A549 (cell line): ENCODE measurements at regions not wholly inside any gene's neighbourhood (a gene's known extent, or its start where the extent isn't known, plus 50 kb on each side); places are given as distances from the start of the nearest gene placed in this dataset.
A peak's percentile ranks its signal among the peaks of the same experiment; 100 is the strongest.

Experiments used
- ATAC-seq, 2 experiments: fragments of 200-7000 bp in 1 of 2; fragments of >200 bp in 1 of 2; cut with Nextera tagmentation in 1 of 2; cut with Tn5 transposase in 1 of 2; 3 replicates each; pipeline versions ENCODE4 v1.8.0 to v1.9.1; 2018 to 2020; ENCODE audit warnings: mild to moderate bottlenecking in 1 of 2, moderate library complexity in 1 of 2
- CTCF ChIA-PET: fragments of 300-600 bp; sonication (Branson Sonifier 250); formaldehyde crosslinking; extraction: SDS; loops from one replicate; lab custom pipeline; 2021; ENCODE audit warnings: antibody characterized with exemption, inconsistent platforms; lab: Yijun Ruan, JAX
- POLR2A ChIA-PET: fragments of 350-600 bp; formaldehyde crosslinking; extraction: SDS; loops from one replicate; lab custom pipeline; 2021; ENCODE audit warnings: antibody characterized with exemption, inconsistent platforms; lab: Yijun Ruan, JAX
- DNase-seq, 2 experiments: peaks; one replicate each; pipeline versions ENCODE4 v3.0.0 to v3.0.0-alpha.2; 2011 to 2016; ENCODE audit warnings: low read depth in 1 of 2, low spot score in 1 of 2
- FAIRE-seq: peaks from 2 replicates; lab custom pipeline; 2011; peaks lifted over from hg19 to GRCh38; lab: Jason Lieb, UNC
- H3K27ac ChIP-seq, 2 experiments: fragments of >200 bp; sonication (Bioruptor Twin); formaldehyde crosslinking; 3 replicates each; pipeline ENCODE4 v1.5.1; 2016 to 2017
- H3K4me1 ChIP-seq: fragments of >200 bp; sonication (Bioruptor Twin); formaldehyde crosslinking; 3 replicates; pipeline ENCODE4 v1.6.1; 2016
- H3K4me2 ChIP-seq: fragments of >200 bp; sonication (Bioruptor Twin); formaldehyde crosslinking; 3 replicates; pipeline ENCODE4 v1.6.1; 2016
- H3K4me3 ChIP-seq: fragments of >200 bp; sonication (Bioruptor Twin); formaldehyde crosslinking; 3 replicates; pipeline ENCODE4 v1.5.1; 2016
- H3K9me3 ChIP-seq: fragments of >200 bp; sonication (Bioruptor Twin); formaldehyde crosslinking; 3 replicates; pipeline ENCODE4 v1.6.1; 2016
- BHLHE40 ChIP-seq: IDR thresholded peaks from 2 replicates; pipeline ENCODE4 v1.6.1; 2012; ENCODE audit warnings: low read depth, low read length, inconsistent platforms
- CEBPB ChIP-seq, 2 experiments: fragments of >200 bp in 1 of 2; sonication (Bioruptor Twin) in 1 of 2; formaldehyde crosslinking in 1 of 2; IDR thresholded peaks; 2 replicates each; pipeline ENCODE4 v1.6.1; 2012 to 2016
- CHD2 ChIP-seq: fragments of 150-350 bp; IDR thresholded peaks from 2 replicates; pipeline ENCODE4 v1.6.1; 2014; ENCODE audit warnings: low read length; ENCODE audit not compliant: partially characterized antibody
- EP300 ChIP-seq, 2 experiments: fragments of >200 bp; sonication (Bioruptor Twin); formaldehyde crosslinking; IDR thresholded peaks; 2 replicates in 1 of 2; 3 replicates in 1 of 2; pipeline ENCODE4 v1.6.1; 2016 to 2017
- FOXS1 ChIP-seq: fragments of 250-450 bp; sonication (Bioruptor Pico); IDR thresholded peaks from 2 replicates; pipeline ENCODE4 v1.5.0; 2020; ENCODE audit warnings: mild to moderate bottlenecking, moderate library complexity
- HDAC2 ChIP-seq: fragments of 200-600 bp; sonication (generic); IDR thresholded peaks from 2 replicates; pipeline ENCODE4 v1.6.1; 2016
- HEYL ChIP-seq: fragments of 250-450 bp; sonication (Bioruptor Pico); IDR thresholded peaks from 2 replicates; pipeline ENCODE4 v1.8.0; 2021; ENCODE audit warnings: mild to moderate bottlenecking, moderate library complexity
- HOXA7 ChIP-seq: fragments of 250-450 bp; sonication (Bioruptor Pico); IDR thresholded peaks from 2 replicates; pipeline ENCODE4 v1.5.0; 2020; ENCODE audit warnings: mild to moderate bottlenecking, moderate library complexity
- MAFK ChIP-seq: fragments of 450-650 bp; IDR thresholded peaks from 2 replicates; pipeline ENCODE4 v1.6.1; 2014; ENCODE audit not compliant: partially characterized antibody
- MYC ChIP-seq: IDR thresholded peaks from 2 replicates; pipeline ENCODE4 v1.6.1; 2012; ENCODE audit warnings: mild to moderate bottlenecking, inconsistent platforms, low read length, improper control_type of control experiment, borderline replicate concordance
- NFE2L2 ChIP-seq: fragments of 150-350 bp; conservative IDR thresholded peaks from 2 replicates; pipeline ENCODE4 v1.6.1; 2014; ENCODE audit warnings: low read length
- NR3C1 ChIP-seq: fragments of >200 bp; sonication (Bioruptor Twin); formaldehyde crosslinking; IDR thresholded peaks from 3 replicates; pipeline ENCODE4 v1.6.1; 2017
- PHF8 ChIP-seq: fragments of 200-600 bp; sonication (generic); IDR thresholded peaks from 2 replicates; pipeline ENCODE4 v1.6.1; 2016; ENCODE audit warnings: low read depth, mild to moderate bottlenecking, antibody characterized with exemption, moderate library complexity, borderline replicate concordance
- POLR2AphosphoS2 ChIP-seq: conservative IDR thresholded peaks from 2 replicates; pipeline ENCODE4 v1.6.1; 2012; ENCODE audit warnings: low read length, improper control_type of control experiment, inconsistent platforms
- RARB ChIP-seq: fragments of 250-450 bp; sonication (Bioruptor Pico); IDR thresholded peaks from 2 replicates; pipeline ENCODE4 v1.8.0; 2021; ENCODE audit warnings: mild to moderate bottlenecking, moderate library complexity
- RFX5 ChIP-seq: fragments of 450-650 bp; IDR thresholded peaks from 2 replicates; pipeline ENCODE4 v1.7.1; 2014; ENCODE audit warnings: antibody characterized with exemption, mild to moderate bottlenecking, moderate library complexity
- RNF2 ChIP-seq: fragments of 200-600 bp; sonication (generic); IDR thresholded peaks from 2 replicates; pipeline ENCODE4 v1.6.1; 2016; ENCODE audit warnings: low read depth, mild to moderate bottlenecking, antibody characterized with exemption, moderate library complexity, borderline replicate concordance
- SREBF2 ChIP-seq: fragments of 450-650 bp; IDR thresholded peaks from 2 replicates; pipeline ENCODE4 v1.6.1; 2014; ENCODE audit warnings: mild to moderate bottlenecking, moderate library complexity
- TP53 ChIP-seq: fragments of 250-450 bp; sonication (Bioruptor Pico); IDR thresholded peaks from 2 replicates; pipeline ENCODE4 v1.5.0; 2021; ENCODE audit warnings: mild to moderate bottlenecking, moderate library complexity
- ZC3H11A ChIP-seq: fragments of 450-650 bp; IDR thresholded peaks from 2 replicates; pipeline ENCODE4 v1.6.1; 2014; ENCODE audit warnings: antibody characterized with exemption, mild to moderate bottlenecking
- ZNF302 ChIP-seq: fragments of 250-450 bp; sonication (Bioruptor Pico); IDR thresholded peaks from 2 replicates; pipeline ENCODE4 v1.9.0; 2021; ENCODE audit warnings: inconsistent platforms, mild to moderate bottlenecking, moderate library complexity
- ZSCAN20 ChIP-seq: fragments of 250-450 bp; sonication (Bioruptor Pico); IDR thresholded peaks from 2 replicates; pipeline ENCODE4 v1.8.0; 2022; ENCODE audit warnings: mild to moderate bottlenecking, moderate library complexity
- WGBS: methylation state at CpG from one replicate; pipeline ENCODE4 v1.1.6; 2017; ENCODE audit errors: missing lambda C conversion rate; 5-methylcytosine and 5-hydroxymethylcytosine counted together
- TF ChIP-seq, protein P1 (sequence below): fragments of 150-350 bp; IDR thresholded peaks from 2 replicates; pipeline ENCODE4 v1.6.1; 2014; ENCODE audit warnings: low read depth, mild to moderate bottlenecking, low read length
- TF ChIP-seq, protein P2 (sequence below): IDR thresholded peaks from 2 replicates; pipeline ENCODE4 v1.6.1; 2012
- TF ChIP-seq, protein P3 (sequence below): IDR thresholded peaks from 2 replicates; pipeline ENCODE4 v1.6.1; 2012
- TF ChIP-seq, protein P4 (sequence below): fragments of 250-450 bp; sonication (Bioruptor Pico); IDR thresholded peaks from 2 replicates; pipeline ENCODE4 v1.5.0; 2020; ENCODE audit warnings: low read depth, mild to moderate bottlenecking, moderate library complexity
- TF ChIP-seq, protein P5 (sequence below): fragments of 250-450 bp; sonication (Bioruptor Pico); IDR thresholded peaks from 2 replicates; pipeline ENCODE4 v1.5.0; 2021; ENCODE audit warnings: mild to moderate bottlenecking, moderate library complexity, borderline replicate concordance

DNA sequence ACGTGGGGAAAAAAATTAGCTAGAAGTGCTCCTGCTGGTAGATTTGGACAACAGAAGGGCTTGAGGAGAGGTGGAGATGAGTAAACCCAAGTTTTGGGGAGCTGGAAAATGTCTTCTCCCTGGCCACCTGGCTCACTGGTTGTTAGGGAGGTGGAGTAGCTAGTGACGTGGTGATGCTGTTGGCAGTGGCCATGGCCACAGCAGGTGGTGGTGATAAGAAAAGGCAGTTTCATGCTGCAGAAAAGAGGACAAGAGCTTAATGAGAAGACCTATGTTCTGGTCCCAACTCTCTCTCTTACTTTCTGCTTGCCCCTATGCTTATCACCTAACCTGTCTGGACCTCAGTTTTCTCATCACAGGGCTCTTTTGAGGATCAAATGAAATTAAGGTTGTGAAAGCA is 223.5 kb upstream of the N4BP1 start (continued):
- TF ChIP-seq, protein P1, sequence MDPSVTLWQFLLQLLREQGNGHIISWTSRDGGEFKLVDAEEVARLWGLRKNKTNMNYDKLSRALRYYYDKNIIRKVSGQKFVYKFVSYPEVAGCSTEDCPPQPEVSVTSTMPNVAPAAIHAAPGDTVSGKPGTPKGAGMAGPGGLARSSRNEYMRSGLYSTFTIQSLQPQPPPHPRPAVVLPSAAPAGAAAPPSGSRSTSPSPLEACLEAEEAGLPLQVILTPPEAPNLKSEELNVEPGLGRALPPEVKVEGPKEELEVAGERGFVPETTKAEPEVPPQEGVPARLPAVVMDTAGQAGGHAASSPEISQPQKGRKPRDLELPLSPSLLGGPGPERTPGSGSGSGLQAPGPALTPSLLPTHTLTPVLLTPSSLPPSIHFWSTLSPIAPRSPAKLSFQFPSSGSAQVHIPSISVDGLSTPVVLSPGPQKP, result no peak
- TF ChIP-seq ZNF302 (no peak), NR3C1 (no peak), ZC3H11A (no peak), HOXA7 (CRISPR knock-in tag) (no peak), POLR2AphosphoS2 (no peak), HDAC2 (no peak)

DNA sequence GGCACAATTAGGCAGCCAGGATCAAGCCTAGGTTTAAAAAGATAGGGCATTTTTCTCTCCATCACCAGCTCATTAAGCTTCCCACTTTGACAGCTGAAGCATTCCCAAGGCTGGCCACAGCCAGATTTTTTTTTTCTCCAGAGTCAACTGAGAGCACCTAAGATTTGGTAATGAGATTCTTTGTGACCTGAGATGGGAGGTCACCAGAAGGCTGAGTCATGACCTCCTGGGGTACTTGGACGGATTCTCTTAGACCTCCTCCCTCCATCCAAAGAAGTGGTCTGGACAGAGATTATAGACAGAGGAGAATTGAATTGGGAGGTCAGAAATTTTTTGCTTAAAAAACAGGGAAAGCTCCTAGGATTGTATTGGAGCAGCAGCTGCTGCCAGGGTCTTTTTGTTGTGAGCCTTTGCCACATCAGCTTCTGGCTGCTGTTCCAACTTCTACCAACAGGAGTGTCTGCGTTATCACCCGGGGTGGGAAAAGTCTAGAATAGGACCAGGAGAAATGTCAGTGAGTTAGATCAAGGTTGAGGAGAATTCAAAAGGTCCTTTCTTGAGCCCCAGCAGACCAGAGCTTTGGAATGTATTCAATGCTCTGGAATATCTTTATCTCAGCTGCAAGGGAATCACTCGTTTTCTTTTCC is 221.2 kb upstream of the N4BP1 start:
- 12% methylated on average over 4 of the region's 4 CpGs for WGBS
- no peak for FAIRE-seq

DNA sequence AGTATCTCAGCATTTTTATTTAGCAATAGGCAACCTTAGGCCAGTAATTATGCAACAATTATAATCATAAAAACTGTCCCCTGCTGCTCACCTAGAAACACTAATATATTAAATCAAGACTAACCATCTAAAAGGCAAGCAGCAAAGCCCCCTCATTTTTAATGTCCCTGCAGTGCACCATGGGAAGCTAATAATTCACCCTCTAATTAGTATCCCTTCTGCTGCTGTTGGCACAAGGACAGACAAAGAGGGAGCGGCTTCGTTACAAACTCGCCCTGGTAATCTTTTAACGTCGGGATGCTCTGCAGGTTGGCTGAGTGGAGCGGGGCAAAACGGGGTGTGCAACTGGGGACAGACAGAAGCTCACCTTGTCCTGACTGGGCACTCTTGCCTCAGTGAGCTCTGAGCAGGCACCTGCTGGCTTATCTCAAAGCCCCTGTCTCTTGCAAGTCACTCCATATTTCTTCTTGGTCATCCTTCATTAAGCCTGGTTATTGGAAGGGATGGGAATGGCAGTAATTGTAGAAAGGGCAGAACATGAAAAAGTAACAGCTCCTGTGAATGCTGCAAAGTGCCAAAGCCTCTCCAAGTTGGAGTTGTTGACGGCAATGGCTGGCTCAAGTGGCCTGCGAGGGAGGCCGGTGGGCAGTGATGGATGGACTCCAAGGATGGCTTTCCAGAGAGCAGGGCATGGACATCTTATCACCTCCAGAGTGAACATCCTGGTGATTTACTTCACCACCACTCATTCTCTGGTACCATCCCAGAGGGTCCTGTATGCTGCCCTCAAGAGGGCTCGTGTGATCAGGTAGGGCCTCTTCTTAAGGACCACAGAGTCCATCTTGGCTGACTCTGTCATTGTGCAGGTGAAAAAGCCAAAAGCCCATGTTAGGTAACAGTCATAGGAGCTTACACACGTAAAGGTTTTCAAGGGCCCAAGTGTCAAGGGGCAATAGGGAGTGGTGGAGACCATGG is 219.6 kb upstream of the N4BP1 start:
- ChIA-PET CTCF (interaction anchor here (2.0 to 2.2 kb wide), 2 partner anchors 13 to 142 kb away, joined by 5 to 6 read pairs; no protein-coding TSS in a partner anchor), POLR2A (no interaction called here)
- TF ChIP-seq, protein P2, sequence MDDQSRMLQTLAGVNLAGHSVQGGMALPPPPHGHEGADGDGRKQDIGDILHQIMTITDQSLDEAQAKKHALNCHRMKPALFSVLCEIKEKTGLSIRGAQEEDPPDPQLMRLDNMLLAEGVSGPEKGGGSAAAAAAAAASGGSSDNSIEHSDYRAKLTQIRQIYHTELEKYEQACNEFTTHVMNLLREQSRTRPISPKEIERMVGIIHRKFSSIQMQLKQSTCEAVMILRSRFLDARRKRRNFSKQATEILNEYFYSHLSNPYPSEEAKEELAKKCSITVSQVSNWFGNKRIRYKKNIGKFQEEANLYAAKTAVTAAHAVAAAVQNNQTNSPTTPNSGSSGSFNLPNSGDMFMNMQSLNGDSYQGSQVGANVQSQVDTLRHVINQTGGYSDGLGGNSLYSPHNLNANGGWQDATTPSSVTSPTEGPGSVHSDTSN, result no peak
- TF ChIP-seq, protein P3, sequence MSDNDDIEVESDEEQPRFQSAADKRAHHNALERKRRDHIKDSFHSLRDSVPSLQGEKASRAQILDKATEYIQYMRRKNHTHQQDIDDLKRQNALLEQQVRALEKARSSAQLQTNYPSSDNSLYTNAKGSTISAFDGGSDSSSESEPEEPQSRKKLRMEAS, result no peak
- TF ChIP-seq ZSCAN20 (CRISPR knock-in tag) (no peak), ZNF302 (no peak), RARB (CRISPR knock-in tag) (no peak), CEBPB (IDR thresholded peaks at IDR 0.05) (no peak), RFX5 (no peak), TP53 (no peak), CHD2 (no peak)
- Histone ChIP-seq H3K4me3 (no peak overlapping the region), H3K27ac (no peak overlapping the region), H3K9me3 (no peaks in the 10 kb centered on the region), H3K4me1 (no peaks in the 10 kb centered on the region), H3K4me2 (no peak overlapping the region)
- FAIRE-seq (no peak), DNase-seq (no peak), ATAC-seq (no peak)
- 33% methylated on average over 11 of the region's 12 CpGs for WGBS

More for the DNA sequence above, 221.2 kb upstream of the N4BP1 start:
- no peaks in the 10 kb centered on the region for H3K9me3 ChIP-seq
- H3K27ac ChIP-seq, result no peak overlapping the region
- H3K4me2 ChIP-seq, result no peak overlapping the region
- H3K4me3 ChIP-seq, result no peak overlapping the region
- TF ChIP-seq EP300 (IDR thresholded peaks at IDR 0.05), result no peak
- no peak for TF ChIP-seq NR3C1
- TF ChIP-seq FOXS1 (CRISPR knock-in tag), result no peak
- ATAC-seq (peak in 1 of 2 experiments; percentile 72; a peak in 3 of 6 replicates), DNase-seq (peak; percentile 3 to 6)
- H3K4me1 ChIP-seq, result no peaks in the 10 kb centered on the region
- ChIA-PET POLR2A (no interaction called here), CTCF (interaction anchor here (0.9 to 2.2 kb wide), 6 partner anchors 11 to 519 kb away, joined by 3 to 5 read pairs (median 4); no protein-coding TSS in a partner anchor)

DNA sequence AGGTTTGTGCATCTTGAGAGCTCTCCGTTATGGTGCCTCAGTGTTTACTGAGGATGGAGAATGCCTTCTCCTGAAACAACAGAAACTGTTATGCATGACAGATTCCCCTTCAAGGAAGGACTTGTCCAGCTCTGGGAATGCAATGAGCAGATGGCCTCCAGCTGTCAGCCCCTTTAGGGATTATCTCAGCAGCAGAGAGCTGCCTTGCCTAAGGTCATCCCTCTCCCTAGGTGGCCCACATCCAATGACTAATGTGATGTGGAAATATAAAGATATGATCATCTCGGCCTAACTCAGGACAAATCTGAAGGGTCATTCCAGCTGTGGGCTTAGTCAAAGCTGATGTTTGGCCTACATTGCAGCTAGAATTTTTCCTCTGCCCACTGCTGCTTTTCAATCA is 214.3 kb upstream of the N4BP1 start:
- WGBS, result 2% methylated on average over 2 of the region's 2 CpGs
- TF ChIP-seq POLR2AphosphoS2, result no peak
- TF ChIP-seq RNF2, result no peak
- TF ChIP-seq NFE2L2, result no peak
- no peak for TF ChIP-seq MYC
- no peak for TF ChIP-seq HEYL (CRISPR knock-in tag)
- TF ChIP-seq SREBF2, result no peak
- TF ChIP-seq PHF8, result no peak
- no peak for TF ChIP-seq EP300 (IDR thresholded peaks at IDR 0.05)
- TF ChIP-seq, protein P4, sequence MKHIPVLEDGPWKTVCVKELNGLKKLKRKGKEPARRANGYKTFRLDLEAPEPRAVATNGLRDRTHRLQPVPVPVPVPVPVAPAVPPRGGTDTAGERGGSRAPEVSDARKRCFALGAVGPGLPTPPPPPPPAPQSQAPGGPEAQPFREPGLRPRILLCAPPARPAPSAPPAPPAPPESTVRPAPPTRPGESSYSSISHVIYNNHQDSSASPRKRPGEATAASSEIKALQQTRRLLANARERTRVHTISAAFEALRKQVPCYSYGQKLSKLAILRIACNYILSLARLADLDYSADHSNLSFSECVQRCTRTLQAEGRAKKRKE (CRISPR knock-in tag), result no peak
- TF ChIP-seq BHLHE40, result no peak
- no peak for TF ChIP-seq MAFK
- TF ChIP-seq, protein P5, sequence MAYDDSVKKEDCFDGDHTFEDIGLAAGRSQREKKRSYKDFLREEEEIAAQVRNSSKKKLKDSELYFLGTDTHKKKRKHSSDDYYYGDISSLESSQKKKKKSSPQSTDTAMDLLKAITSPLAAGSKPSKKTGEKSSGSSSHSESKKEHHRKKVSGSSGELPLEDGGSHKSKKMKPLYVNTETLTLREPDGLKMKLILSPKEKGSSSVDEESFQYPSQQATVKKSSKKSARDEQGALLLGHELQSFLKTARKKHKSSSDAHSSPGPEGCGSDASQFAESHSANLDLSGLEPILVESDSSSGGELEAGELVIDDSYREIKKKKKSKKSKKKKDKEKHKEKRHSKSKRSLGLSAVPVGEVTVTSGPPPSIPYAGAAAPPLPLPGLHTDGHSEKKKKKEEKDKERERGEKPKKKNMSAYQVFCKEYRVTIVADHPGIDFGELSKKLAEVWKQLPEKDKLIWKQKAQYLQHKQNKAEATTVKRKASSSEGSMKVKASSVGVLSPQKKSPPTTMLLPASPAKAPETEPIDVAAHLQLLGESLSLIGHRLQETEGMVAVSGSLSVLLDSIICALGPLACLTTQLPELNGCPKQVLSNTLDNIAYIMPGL (CRISPR knock-in tag), result no peak

More for the DNA sequence above, 214.3 kb upstream of the N4BP1 start:
- no peak overlapping the region for H3K4me3 ChIP-seq
- H3K4me1 ChIP-seq, result no peaks in the 10 kb centered on the region
- FAIRE-seq (no peak), ATAC-seq (no peak), DNase-seq (no peak)
- POLR2A ChIA-PET, result no interaction called here
- no peak overlapping the region for H3K27ac ChIP-seq
- H3K4me2 ChIP-seq, result no peak overlapping the region
- H3K9me3 ChIP-seq, result no peaks in the 10 kb centered on the region
- CTCF ChIA-PET, result no interaction called here
